Neural progenitor cell (in vitro differentiated cells): ENCODE measurements at regions not wholly inside any gene's neighbourhood (a gene's known extent, or its start where the extent isn't known, plus 50 kb on each side); places are given as distances from the start of the nearest gene placed in this dataset.

Experiments
- CTCF ChIP-seq: fragments of 200-600 bp; sonication (generic); IDR thresholded peaks from 2 replicates; pipeline ENCODE4 v1.5.1; 2017; ENCODE audit warnings: antibody characterized with exemption, mild to moderate bottlenecking
- EZH2 ChIP-seq: fragments of 200-600 bp; sonication (generic); IDR thresholded peaks from 2 replicates; pipeline ENCODE4 v1.6.1; 2017; ENCODE audit warnings: antibody characterized with exemption, mild to moderate bottlenecking, moderate library complexity

GRCh38 chr13:110807546-110807945, 94.0 kb downstream of the ING1 start:
- TF ChIP-seq CTCF = no peak
- no peak for TF ChIP-seq EZH2
